ENCODE measurements at regions not wholly inside any gene's neighbourhood (a gene's known extent, or its start where the extent isn't known, plus 50 kb on each side); places are given as distances from the start of the nearest gene placed in this dataset.
"Not testable (repeated sequence)": the region's sequence is repeated elsewhere in the genome, so short reads cannot be mapped to it uniquely, and the experiment has no call there.

DNA sequence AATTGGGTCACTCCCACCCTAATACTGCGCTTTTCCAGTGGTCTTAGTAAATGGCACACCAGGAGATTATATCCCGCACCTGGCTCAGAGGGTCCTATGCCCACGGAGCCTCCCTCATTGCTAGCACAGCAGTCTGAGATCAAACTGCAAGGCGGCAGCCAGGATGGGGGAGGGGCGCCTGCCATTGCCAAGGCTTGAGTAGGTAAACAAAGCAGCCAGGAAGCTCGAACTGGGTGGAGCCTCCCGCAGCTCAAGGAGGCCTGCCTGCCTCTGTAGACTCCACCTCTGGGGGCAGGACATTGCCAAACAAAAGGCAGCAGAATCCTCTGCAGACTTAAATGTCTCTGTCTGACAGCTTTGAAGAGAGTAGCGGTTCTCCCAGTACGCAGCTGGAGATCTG is 52.4 kb upstream of the PMPCB start:
- TF ChIP-seq, protein P1, sequence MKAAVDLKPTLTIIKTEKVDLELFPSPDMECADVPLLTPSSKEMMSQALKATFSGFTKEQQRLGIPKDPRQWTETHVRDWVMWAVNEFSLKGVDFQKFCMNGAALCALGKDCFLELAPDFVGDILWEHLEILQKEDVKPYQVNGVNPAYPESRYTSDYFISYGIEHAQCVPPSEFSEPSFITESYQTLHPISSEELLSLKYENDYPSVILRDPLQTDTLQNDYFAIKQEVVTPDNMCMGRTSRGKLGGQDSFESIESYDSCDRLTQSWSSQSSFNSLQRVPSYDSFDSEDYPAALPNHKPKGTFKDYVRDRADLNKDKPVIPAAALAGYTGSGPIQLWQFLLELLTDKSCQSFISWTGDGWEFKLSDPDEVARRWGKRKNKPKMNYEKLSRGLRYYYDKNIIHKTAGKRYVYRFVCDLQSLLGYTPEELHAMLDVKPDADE (IDR thresholded peaks at IDR 0.05): not testable (repeated sequence)
- TF ChIP-seq, protein P2, sequence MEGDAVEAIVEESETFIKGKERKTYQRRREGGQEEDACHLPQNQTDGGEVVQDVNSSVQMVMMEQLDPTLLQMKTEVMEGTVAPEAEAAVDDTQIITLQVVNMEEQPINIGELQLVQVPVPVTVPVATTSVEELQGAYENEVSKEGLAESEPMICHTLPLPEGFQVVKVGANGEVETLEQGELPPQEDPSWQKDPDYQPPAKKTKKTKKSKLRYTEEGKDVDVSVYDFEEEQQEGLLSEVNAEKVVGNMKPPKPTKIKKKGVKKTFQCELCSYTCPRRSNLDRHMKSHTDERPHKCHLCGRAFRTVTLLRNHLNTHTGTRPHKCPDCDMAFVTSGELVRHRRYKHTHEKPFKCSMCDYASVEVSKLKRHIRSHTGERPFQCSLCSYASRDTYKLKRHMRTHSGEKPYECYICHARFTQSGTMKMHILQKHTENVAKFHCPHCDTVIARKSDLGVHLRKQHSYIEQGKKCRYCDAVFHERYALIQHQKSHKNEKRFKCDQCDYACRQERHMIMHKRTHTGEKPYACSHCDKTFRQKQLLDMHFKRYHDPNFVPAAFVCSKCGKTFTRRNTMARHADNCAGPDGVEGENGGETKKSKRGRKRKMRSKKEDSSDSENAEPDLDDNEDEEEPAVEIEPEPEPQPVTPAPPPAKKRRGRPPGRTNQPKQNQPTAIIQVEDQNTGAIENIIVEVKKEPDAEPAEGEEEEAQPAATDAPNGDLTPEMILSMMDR (conservative IDR thresholded peaks at IDR 0.05; ENCODE audit: low read depth in 2 of 2): not testable (repeated sequence)
